GM21447 (cell line): ENCODE measurements at regions not wholly inside any gene's neighbourhood (a gene's known extent, or its start where the extent isn't known, plus 50 kb on each side); places are given as distances from the start of the nearest gene placed in this dataset.

Experiments used
- ATAC-seq: cut with Tn5 transposase; IDR thresholded peaks from one replicate; pipeline ENCODE4 v1.9.1; 2021; ENCODE audit not compliant: unreplicated experiment

GRCh38 chr1:239725933-239726332, 339.6 kb downstream of the CHRM3 start:
- ATAC-seq = no peak

- ATAC-seq = no peak
Measured at GRCh38 chr1:239730378-239730777, 344.0 kb downstream of the CHRM3 start.

- ATAC-seq = no peak
Measured at GRCh38 chr1:239731082-239731748, 344.8 kb downstream of the CHRM3 start.

- ATAC-seq = no peak
Measured at GRCh38 chr1:239732770-239733169, 346.4 kb downstream of the CHRM3 start.

- no peak for ATAC-seq
Measured at GRCh38 chr1:239733995-239734394, 347.6 kb downstream of the CHRM3 start.

GRCh38 chr1:239735111-239735510, 348.7 kb downstream of the CHRM3 start:
- no peak for ATAC-seq

GRCh38 chr1:239736479-239736878, 350.1 kb downstream of the CHRM3 start:
- ATAC-seq = no peak

- ATAC-seq = no peak
Measured at GRCh38 chr1:239739375-239739774, 352.3 kb upstream of the FMN2 start.

GRCh38 chr1:239739919-239740318, 351.8 kb upstream of the FMN2 start:
- ATAC-seq = no peak

GRCh38 chr1:239742416-239743109, 349.1 kb upstream of the FMN2 start:
- ATAC-seq = no peak

GRCh38 chr1:239744851-239745250, 346.8 kb upstream of the FMN2 start:
- no peak for ATAC-seq

GRCh38 chr1:239755107-239755912, 336.4 kb upstream of the FMN2 start:
- ATAC-seq = no peak

GRCh38 chr1:239757716-239758115, 334.0 kb upstream of the FMN2 start:
- no peak for ATAC-seq

- ATAC-seq = no peak
Measured at GRCh38 chr1:239758756-239759155, 332.9 kb upstream of the FMN2 start.

- no peak for ATAC-seq
Measured at GRCh38 chr1:239761509-239761908, 330.2 kb upstream of the FMN2 start.

- ATAC-seq = no peak
Measured at GRCh38 chr1:239763850-239764249, 327.8 kb upstream of the FMN2 start.

- no peak for ATAC-seq
Measured at GRCh38 chr1:239764546-239764945, 327.1 kb upstream of the FMN2 start.

GRCh38 chr1:239765163-239765562, 326.5 kb upstream of the FMN2 start:
- ATAC-seq = no peak

- ATAC-seq = no peak
Measured at GRCh38 chr1:239771550-239771949, 320.1 kb upstream of the FMN2 start.

GRCh38 chr1:239772446-239772845, 319.2 kb upstream of the FMN2 start:
- no peak for ATAC-seq

GRCh38 chr1:239775466-239775865, 316.2 kb upstream of the FMN2 start:
- no peak for ATAC-seq
